Psoas muscle (tissue), 7 donors: ENCODE measurements at regions not wholly inside any gene's neighbourhood (a gene's known extent, or its start where the extent isn't known, plus 50 kb on each side); places are given as distances from the start of the nearest gene placed in this dataset.

ENCODE experiments used
- ATAC-seq, 4 donors: fragments of 200-7000 bp; cut with Tn5 transposase; one replicate each; pipeline ENCODE4 v1.9.1; 2020; ENCODE audit warnings: moderate library complexity in 3 of 4, mild to moderate bottlenecking in 2 of 4
- DNase-seq, 2 donors: peaks; one replicate each; pipeline ENCODE4 v3.0.0-alpha.2; 2020
- H3K27ac ChIP-seq: fragments of 200-600 bp; one replicate; pipeline ENCODE4 v1.8.0; 2022
- H3K27me3 ChIP-seq, 3 donors: fragments of 200-600 bp in 1 of 3; one replicate each; pipeline versions ENCODE4 v1.6.1 to v1.8.0; 2013 to 2022; ENCODE audit warnings: low read length in 2 of 3, mild to moderate bottlenecking in 2 of 3, moderate library complexity in 1 of 3; ENCODE audit not compliant: insufficient read depth in 3 of 3
- H3K36me3 ChIP-seq, 2 donors: fragments of 200-600 bp in 1 of 2; one replicate each; pipeline versions ENCODE4 v1.6.1 to v1.8.0; 2013 to 2022; ENCODE audit warnings: low read depth in 1 of 2, mild to moderate bottlenecking in 1 of 2, moderate library complexity in 1 of 2; ENCODE audit not compliant: insufficient read depth in 1 of 2
- H3K4me1 ChIP-seq: fragments of 200-600 bp; one replicate; pipeline ENCODE4 v1.8.0; 2022
- H3K4me3 ChIP-seq: fragments of 200-600 bp; one replicate; pipeline ENCODE4 v1.8.0; 2022; ENCODE audit warnings: mild to moderate bottlenecking
- H3K9me3 ChIP-seq: fragments of 200-600 bp; one replicate; pipeline ENCODE4 v1.8.0; 2022
- WGBS, 3 donors: extraction: QIAGEN DNeasy Blood & Tissue Kit; methylation state at CpG; one replicate each; pipeline versions ENCODE4 v1.1.6 to v1.1.7; 2013; 5-methylcytosine and 5-hydroxymethylcytosine counted together
- intact Hi-C, 2 donors: fragments of 100-400 bp; cut with DNase I; formaldehyde crosslinking; loops; one replicate each; pipeline versions ENCODE4 v1.11.0 to v1.14.2; 2022
- TF ChIP-seq, protein P1 (sequence below): fragments of 200-600 bp; IDR thresholded peaks from one replicate; pipeline ENCODE4 v1.8.0; 2022; ENCODE audit warnings: antibody characterized with exemption
- donor health status: healthy with polysubstance abuse.
- donor health status: DM: no; HTN: no; CAD: no; lungs with moderate emphysema.
- donor health status: Bipolar disorder and iron deficiency.
- donor health status: healthy.
- donor health status: DM: yes; HTN: yes; CAD: no.
- donor health status: DM: no; HTN: no; CAD: no.
- donor health status: DM: yes; HTN: yes; CAD: no.

DNA sequence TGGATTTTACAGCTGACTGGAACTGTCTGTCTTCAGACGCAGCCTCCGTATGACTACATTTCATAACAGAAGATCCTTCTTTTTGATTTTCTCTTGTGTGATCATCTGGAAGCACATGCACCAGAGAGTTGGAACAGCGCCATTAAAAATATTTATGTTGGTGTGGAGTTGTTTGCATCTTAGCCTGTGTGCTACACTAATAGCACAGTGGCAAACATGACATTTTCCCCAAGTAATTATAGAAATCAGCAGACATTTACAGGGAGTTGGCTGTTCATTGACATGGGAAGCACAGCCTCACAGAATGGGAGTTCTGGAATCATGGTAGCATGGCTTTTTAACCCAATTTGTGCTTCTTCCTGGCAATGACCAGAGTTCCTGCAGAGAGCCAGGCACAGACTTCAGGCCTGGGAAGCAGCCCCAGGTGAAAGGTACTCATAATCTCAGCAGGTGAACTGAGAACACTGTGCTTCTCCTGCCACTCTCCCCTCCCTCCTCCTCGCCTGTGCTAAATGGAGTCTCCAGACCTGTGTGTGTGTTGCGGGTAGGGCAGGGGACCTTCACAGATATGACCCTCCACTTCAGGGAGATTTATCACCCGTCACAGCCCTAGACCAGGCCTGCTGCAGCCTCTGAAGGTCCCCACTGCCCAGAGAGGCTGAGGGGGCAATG, 82.8 kb upstream of the PLET1 start:
- TF ChIP-seq, protein P1, sequence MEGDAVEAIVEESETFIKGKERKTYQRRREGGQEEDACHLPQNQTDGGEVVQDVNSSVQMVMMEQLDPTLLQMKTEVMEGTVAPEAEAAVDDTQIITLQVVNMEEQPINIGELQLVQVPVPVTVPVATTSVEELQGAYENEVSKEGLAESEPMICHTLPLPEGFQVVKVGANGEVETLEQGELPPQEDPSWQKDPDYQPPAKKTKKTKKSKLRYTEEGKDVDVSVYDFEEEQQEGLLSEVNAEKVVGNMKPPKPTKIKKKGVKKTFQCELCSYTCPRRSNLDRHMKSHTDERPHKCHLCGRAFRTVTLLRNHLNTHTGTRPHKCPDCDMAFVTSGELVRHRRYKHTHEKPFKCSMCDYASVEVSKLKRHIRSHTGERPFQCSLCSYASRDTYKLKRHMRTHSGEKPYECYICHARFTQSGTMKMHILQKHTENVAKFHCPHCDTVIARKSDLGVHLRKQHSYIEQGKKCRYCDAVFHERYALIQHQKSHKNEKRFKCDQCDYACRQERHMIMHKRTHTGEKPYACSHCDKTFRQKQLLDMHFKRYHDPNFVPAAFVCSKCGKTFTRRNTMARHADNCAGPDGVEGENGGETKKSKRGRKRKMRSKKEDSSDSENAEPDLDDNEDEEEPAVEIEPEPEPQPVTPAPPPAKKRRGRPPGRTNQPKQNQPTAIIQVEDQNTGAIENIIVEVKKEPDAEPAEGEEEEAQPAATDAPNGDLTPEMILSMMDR, result no peak
- no peaks in the 10 kb centered on the region for H3K9me3 ChIP-seq
- peaks cover 33% of the 10 kb centered on the region for H3K4me1 ChIP-seq
- H3K27me3 ChIP-seq, result no peaks in the 10 kb centered on the region
- no peaks in the 10 kb centered on the region for H3K36me3 ChIP-seq
- H3K4me3 ChIP-seq, result no peak overlapping the region
- intact Hi-C loops, result no loop called here
- ATAC-seq (peak in 3 of 4 donors; percentile 6 to 46 (median 9)), DNase-seq (no peak)
- WGBS, 3 donors, result 48 to 85% (median 66%) methylated on average over 6 of the region's 6 CpGs
- peak overlapping the region; percentile 67 for H3K27ac ChIP-seq

DNA sequence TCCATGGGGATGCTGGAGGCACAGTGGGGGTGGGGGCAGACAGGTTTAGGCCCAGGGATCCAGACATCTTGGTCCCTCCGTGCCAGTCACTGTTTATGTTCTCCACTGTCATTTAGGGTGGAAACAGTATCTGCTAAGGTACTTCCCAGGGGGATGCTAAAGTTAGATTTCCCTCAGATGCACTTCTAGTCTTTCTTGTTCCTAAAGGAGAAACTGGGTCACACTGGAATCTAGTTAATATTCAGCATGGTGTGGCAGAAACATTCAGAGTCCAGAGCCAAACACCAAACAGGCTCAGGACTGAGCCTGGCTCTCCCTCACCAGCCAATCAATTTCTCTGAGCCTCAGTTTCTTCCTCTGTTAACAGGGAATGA, 83.4 kb upstream of the PLET1 start:
- ATAC-seq (peak in 3 of 4 donors; percentile 62 to 81 (median 74)), DNase-seq (no peak)
- TF ChIP-seq, protein P1, result no peak
- intact Hi-C loops, result no loop called here
- no peak overlapping the region for H3K4me3 ChIP-seq
- H3K27ac ChIP-seq, result peak overlapping the region; percentile 67
- no peaks in the 10 kb centered on the region for H3K9me3 ChIP-seq
- H3K4me1 ChIP-seq, result peaks cover 33% of the 10 kb centered on the region
- no peaks in the 10 kb centered on the region for H3K27me3 ChIP-seq
- no peaks in the 10 kb centered on the region for H3K36me3 ChIP-seq
- 11 to 16% (median 14%) methylated on average over 1 of the region's 1 CpG for WGBS, 3 donors

DNA sequence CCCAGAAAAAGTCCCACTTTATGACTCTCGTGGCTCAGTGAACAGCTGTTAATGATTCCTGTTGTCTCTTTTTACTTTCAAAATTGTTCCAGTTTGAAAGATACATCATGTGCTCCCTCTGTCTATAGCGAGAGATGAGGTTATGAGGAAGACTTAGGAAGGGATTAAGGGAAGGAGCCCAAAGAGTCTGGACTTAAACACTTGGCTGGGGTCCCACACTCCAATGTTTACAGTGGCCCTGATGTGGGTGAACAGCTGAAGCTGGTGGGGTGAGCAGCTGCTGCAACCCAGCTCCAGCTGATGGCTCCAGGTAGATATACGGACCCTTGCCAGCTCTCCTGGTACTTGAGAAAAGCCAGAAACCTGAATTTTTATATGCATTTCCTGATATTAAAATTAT, 84.5 kb upstream of the PLET1 start:
- H3K36me3 ChIP-seq, result no peaks in the 10 kb centered on the region
- WGBS, 3 donors, result 34 to 50% (median 49%) methylated on average over 3 of the region's 3 CpGs
- peak in 1 of 4 donors; percentile 20 for ATAC-seq

DNA sequence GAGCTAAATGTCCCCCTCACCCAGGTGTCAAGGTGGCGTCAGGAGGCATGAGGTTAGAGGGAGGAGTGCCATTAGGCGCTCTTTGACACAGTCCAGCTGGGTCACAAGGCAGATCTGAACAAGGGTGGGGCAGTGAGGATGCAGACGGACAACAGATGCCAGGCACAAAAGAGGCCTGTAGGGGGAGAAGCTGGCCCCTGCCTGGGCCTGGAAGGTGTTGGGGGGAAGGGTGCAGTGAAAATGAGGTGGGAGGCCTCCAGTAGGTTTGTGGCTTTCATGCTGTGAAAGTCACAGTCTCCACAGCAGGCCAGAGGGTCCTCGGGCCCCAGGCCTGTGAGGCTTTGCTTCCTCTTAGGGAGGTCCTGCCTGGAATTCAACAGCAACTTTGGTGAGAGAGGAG, 85.0 kb upstream of the PLET1 start:
- Histone ChIP-seq H3K36me3 (no peaks in the 10 kb centered on the region), H3K27me3 (no peaks in the 10 kb centered on the region), H3K9me3 (no peaks in the 10 kb centered on the region), H3K27ac (no peak overlapping the region), H3K4me3 (no peak overlapping the region), H3K4me1 (peaks cover 33% of the 10 kb centered on the region)
- DNase-seq, result no peak
- intact Hi-C loops, result no loop called here
- TF ChIP-seq, protein P1, result no peak
- peak in 2 of 4 donors; percentile 30 to 50 for ATAC-seq
- WGBS, 3 donors, result 70 to 80% (median 73%) methylated on average over 4 of the region's 4 CpGs

More for the DNA sequence above, 84.5 kb upstream of the PLET1 start:
- no peak overlapping the region for H3K4me3 ChIP-seq
- no peaks in the 10 kb centered on the region for H3K27me3 ChIP-seq
- intact Hi-C loops, result no loop called here
- peaks cover 33% of the 10 kb centered on the region for H3K4me1 ChIP-seq
- TF ChIP-seq, protein P1, result no peak
- peak overlapping the region; percentile 67 for H3K27ac ChIP-seq
- H3K9me3 ChIP-seq, result no peaks in the 10 kb centered on the region
- DNase-seq, result no peak

DNA sequence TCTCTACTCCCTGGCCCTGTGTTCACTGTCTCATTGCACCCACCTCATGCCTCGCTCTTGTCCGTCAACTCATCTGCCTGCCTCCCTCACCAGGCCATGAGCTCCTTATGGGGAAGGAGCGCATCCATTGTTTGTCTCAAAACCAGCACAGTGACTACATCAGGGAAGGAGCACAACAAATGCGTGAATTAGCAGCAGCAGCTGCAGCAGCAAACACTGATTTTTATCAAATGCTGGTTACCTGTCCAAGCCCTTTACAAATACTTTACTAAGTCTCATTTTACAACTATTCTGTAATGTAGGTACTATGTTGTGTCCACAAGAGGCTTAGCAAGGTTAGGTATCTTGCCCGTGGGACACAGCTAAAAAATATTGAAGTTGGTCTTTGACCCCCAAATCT, 85.9 kb upstream of the PLET1 start:
- H3K27me3 ChIP-seq, result no peaks in the 10 kb centered on the region
- H3K9me3 ChIP-seq, result no peaks in the 10 kb centered on the region
- TF ChIP-seq, protein P1, result no peak
- H3K27ac ChIP-seq, result no peak overlapping the region
- ATAC-seq (no peak), DNase-seq (no peak)
- peaks cover 33% of the 10 kb centered on the region for H3K4me1 ChIP-seq
- no peak overlapping the region for H3K4me3 ChIP-seq
- WGBS, 3 donors, result 96 to 98% (median 97%) methylated on average over 5 of the region's 5 CpGs
- intact Hi-C loops, result no loop called here
- H3K36me3 ChIP-seq, result no peaks in the 10 kb centered on the region
